ENCODE measurements at regions not wholly inside any gene's neighbourhood (a gene's known extent, or its start where the extent isn't known, plus 50 kb on each side); places are given as distances from the start of the nearest gene placed in this dataset.

GRCh38 chr3:182233405-182233804 is 521.7 kb downstream of the SOX2 start:
- Histone ChIP-seq H2BK5ac (ENCODE audit: low read depth, low read length, poor library complexity) (no peak overlapping the region), H3K79me2 (ENCODE audit: control insufficient read depth, insufficient read depth, low read length, poor library complexity) (no peaks in the 10 kb centered on the region), H3K4ac (ENCODE audit: low read depth, low read length) (no peak overlapping the region), H3K27ac (ENCODE audit: low read depth, low read length) (no peak overlapping the region), H3K9me3 (ENCODE audit: insufficient read depth, low read depth, low read length) (no peaks in the 10 kb centered on the region), H3K18ac (ENCODE audit: low read length) (no peak overlapping the region), H3K4me1 (ENCODE audit: control insufficient read depth in 1 of 2, insufficient read depth in 2 of 2, low read length in 2 of 2) (no peaks in the 10 kb centered on the region), H4K91ac (ENCODE audit: low read depth, low read length) (no peak overlapping the region), H2BK12ac (ENCODE audit: low read length) (no peak overlapping the region), H3K4me3 (ENCODE audit: low read depth, low read length) (no peak overlapping the region), H3K4me2 (ENCODE audit: low read length) (no peak overlapping the region), H2AFZ (ENCODE audit: insufficient read depth, low read length, poor library complexity) (no peak overlapping the region), H3K36me3 (ENCODE audit: control insufficient read depth in 1 of 2, insufficient read depth in 2 of 2, low read length in 2 of 2) (no peaks in the 10 kb centered on the region), H2AK5ac (ENCODE audit: low read length) (no peak overlapping the region), H4K8ac (ENCODE audit: low read depth, low read length) (no peak overlapping the region), H3K14ac (ENCODE audit: low read length) (no peak overlapping the region), H3K27me3 (ENCODE audit: insufficient read depth, low read length) (no peaks in the 10 kb centered on the region), H3K9ac (ENCODE audit: low read length) (no peak overlapping the region), H3K79me1 (ENCODE audit: low read length) (no peaks in the 10 kb centered on the region), H3K23ac (ENCODE audit: low read length) (no peak overlapping the region), H4K12ac (ENCODE audit: low read depth, low read length) (no peak overlapping the region), H2BK120ac (ENCODE audit: insufficient read depth, low read length, poor library complexity) (no peak overlapping the region)
- no peak for DNase-seq
- no CpG with 5 or more reads among the region's 1 CpG for WGBS (ENCODE audit: extremely low coverage, insufficient coverage, insufficient read length)

- Histone ChIP-seq H3K9ac (ENCODE audit: low read length) (no peak overlapping the region), H3K79me1 (ENCODE audit: low read length) (no peaks in the 10 kb centered on the region), H3K18ac (ENCODE audit: low read length) (no peak overlapping the region), H3K36me3 (ENCODE audit: control insufficient read depth in 1 of 2, insufficient read depth in 2 of 2, low read length in 2 of 2) (no peaks in the 10 kb centered on the region), H3K79me2 (ENCODE audit: control insufficient read depth, insufficient read depth, low read length, poor library complexity) (no peaks in the 10 kb centered on the region), H3K27me3 (ENCODE audit: insufficient read depth, low read length) (no peaks in the 10 kb centered on the region), H3K9me3 (ENCODE audit: insufficient read depth, low read depth, low read length) (no peaks in the 10 kb centered on the region), H3K4me2 (ENCODE audit: low read length) (no peak overlapping the region), H3K4me3 (ENCODE audit: low read depth, low read length) (no peak overlapping the region), H3K4ac (ENCODE audit: low read depth, low read length) (no peak overlapping the region), H3K27ac (ENCODE audit: low read depth, low read length) (no peak overlapping the region), H4K91ac (ENCODE audit: low read depth, low read length) (no peak overlapping the region), H2BK12ac (ENCODE audit: low read length) (no peak overlapping the region), H3K14ac (ENCODE audit: low read length) (no peak overlapping the region), H2BK120ac (ENCODE audit: insufficient read depth, low read length, poor library complexity) (no peak overlapping the region), H4K8ac (ENCODE audit: low read depth, low read length) (no peak overlapping the region), H2BK5ac (ENCODE audit: low read depth, low read length, poor library complexity) (no peak overlapping the region), H3K4me1 (ENCODE audit: control insufficient read depth in 1 of 2, insufficient read depth in 2 of 2, low read length in 2 of 2) (no peaks in the 10 kb centered on the region), H2AFZ (ENCODE audit: insufficient read depth, low read length, poor library complexity) (no peak overlapping the region), H3K23ac (ENCODE audit: low read length) (no peak overlapping the region), H4K12ac (ENCODE audit: low read depth, low read length) (no peak overlapping the region), H2AK5ac (ENCODE audit: low read length) (no peak overlapping the region)
- no peak for DNase-seq
- no CpG with 5 or more reads among the region's 3 CpGs for WGBS (ENCODE audit: extremely low coverage, insufficient coverage, insufficient read length)
Measured at GRCh38 chr3:182233957-182234356, 522.2 kb downstream of the SOX2 start.

GRCh38 chr3:182234881-182235280 is 523.2 kb downstream of the SOX2 start:
- Histone ChIP-seq H3K79me1 (ENCODE audit: low read length) (no peaks in the 10 kb centered on the region), H4K91ac (ENCODE audit: low read depth, low read length) (no peak overlapping the region), H3K4me1 (ENCODE audit: control insufficient read depth in 1 of 2, insufficient read depth in 2 of 2, low read length in 2 of 2) (no peaks in the 10 kb centered on the region), H3K27me3 (ENCODE audit: insufficient read depth, low read length) (no peaks in the 10 kb centered on the region), H3K4me3 (ENCODE audit: low read depth, low read length) (no peak overlapping the region), H3K79me2 (ENCODE audit: control insufficient read depth, insufficient read depth, low read length, poor library complexity) (no peaks in the 10 kb centered on the region), H3K36me3 (ENCODE audit: control insufficient read depth in 1 of 2, insufficient read depth in 2 of 2, low read length in 2 of 2) (no peaks in the 10 kb centered on the region), H2BK120ac (ENCODE audit: insufficient read depth, low read length, poor library complexity) (no peak overlapping the region), H3K4me2 (ENCODE audit: low read length) (no peak overlapping the region), H2BK12ac (ENCODE audit: low read length) (no peak overlapping the region), H4K8ac (ENCODE audit: low read depth, low read length) (no peak overlapping the region), H3K27ac (ENCODE audit: low read depth, low read length) (no peak overlapping the region), H3K9me3 (ENCODE audit: insufficient read depth, low read depth, low read length) (no peaks in the 10 kb centered on the region), H3K4ac (ENCODE audit: low read depth, low read length) (no peak overlapping the region), H3K18ac (ENCODE audit: low read length) (no peak overlapping the region), H4K12ac (ENCODE audit: low read depth, low read length) (no peak overlapping the region), H2AFZ (ENCODE audit: insufficient read depth, low read length, poor library complexity) (no peak overlapping the region), H3K9ac (ENCODE audit: low read length) (no peak overlapping the region), H2BK5ac (ENCODE audit: low read depth, low read length, poor library complexity) (no peak overlapping the region), H2AK5ac (ENCODE audit: low read length) (no peak overlapping the region), H3K23ac (ENCODE audit: low read length) (no peak overlapping the region), H3K14ac (ENCODE audit: low read length) (no peak overlapping the region)
- DNase-seq: peak in 1 of 2 donors; percentile 25
- WGBS (ENCODE audit: extremely low coverage, insufficient coverage, insufficient read length): no CpG with 5 or more reads among the region's 2 CpGs

- Histone ChIP-seq H3K27me3 (ENCODE audit: insufficient read depth, low read length) (no peaks in the 10 kb centered on the region), H3K4me1 (ENCODE audit: control insufficient read depth in 1 of 2, insufficient read depth in 2 of 2, low read length in 2 of 2) (no peaks in the 10 kb centered on the region), H3K36me3 (ENCODE audit: control insufficient read depth in 1 of 2, insufficient read depth in 2 of 2, low read length in 2 of 2) (no peaks in the 10 kb centered on the region), H3K4ac (ENCODE audit: low read depth, low read length) (no peak overlapping the region), H2BK5ac (ENCODE audit: low read depth, low read length, poor library complexity) (no peak overlapping the region), H4K8ac (ENCODE audit: low read depth, low read length) (no peak overlapping the region), H4K91ac (ENCODE audit: low read depth, low read length) (no peak overlapping the region), H3K9me3 (ENCODE audit: insufficient read depth, low read depth, low read length) (no peaks in the 10 kb centered on the region), H2BK12ac (ENCODE audit: low read length) (no peak overlapping the region), H3K14ac (ENCODE audit: low read length) (no peak overlapping the region), H3K79me1 (ENCODE audit: low read length) (no peaks in the 10 kb centered on the region), H2BK120ac (ENCODE audit: insufficient read depth, low read length, poor library complexity) (no peak overlapping the region), H3K18ac (ENCODE audit: low read length) (no peak overlapping the region), H4K12ac (ENCODE audit: low read depth, low read length) (no peak overlapping the region), H3K23ac (ENCODE audit: low read length) (no peak overlapping the region), H3K9ac (ENCODE audit: low read length) (no peak overlapping the region), H2AK5ac (ENCODE audit: low read length) (no peak overlapping the region), H3K79me2 (ENCODE audit: control insufficient read depth, insufficient read depth, low read length, poor library complexity) (no peaks in the 10 kb centered on the region), H3K4me3 (ENCODE audit: low read depth, low read length) (no peak overlapping the region), H3K27ac (ENCODE audit: low read depth, low read length) (no peak overlapping the region), H2AFZ (ENCODE audit: insufficient read depth, low read length, poor library complexity) (no peak overlapping the region), H3K4me2 (ENCODE audit: low read length) (no peak overlapping the region)
- WGBS (ENCODE audit: extremely low coverage, insufficient coverage, insufficient read length): no CpG with 5 or more reads among the region's 2 CpGs
- no peak for DNase-seq
Measured at GRCh38 chr3:182235504-182235903, 523.8 kb downstream of the SOX2 start.
